Testis (tissue), 2 donors: ENCODE measurements at regions not wholly inside any gene's neighbourhood (a gene's known extent, or its start where the extent isn't known, plus 50 kb on each side); places are given as distances from the start of the nearest gene placed in this dataset.

Source experiments
- POLR2A ChIP-seq: fragments of 450-650 bp; IDR thresholded peaks from one replicate; pipeline ENCODE4 v1.6.1; 2017; ENCODE audit warnings: antibody characterized with exemption, mild to moderate bottlenecking, moderate library complexity
- TF ChIP-seq, protein P1 (sequence below), 3 experiments: fragments of 450-650 bp in 2 of 3; fragments of 200-600 bp in 1 of 3; sonication (generic) in 1 of 3; IDR thresholded peaks; one replicate each; pipeline ENCODE4 v1.5.1; 2016 to 2019; ENCODE audit warnings: antibody characterized with exemption in 3 of 3, mild to moderate bottlenecking in 2 of 3, moderate library complexity in 1 of 3

DNA sequence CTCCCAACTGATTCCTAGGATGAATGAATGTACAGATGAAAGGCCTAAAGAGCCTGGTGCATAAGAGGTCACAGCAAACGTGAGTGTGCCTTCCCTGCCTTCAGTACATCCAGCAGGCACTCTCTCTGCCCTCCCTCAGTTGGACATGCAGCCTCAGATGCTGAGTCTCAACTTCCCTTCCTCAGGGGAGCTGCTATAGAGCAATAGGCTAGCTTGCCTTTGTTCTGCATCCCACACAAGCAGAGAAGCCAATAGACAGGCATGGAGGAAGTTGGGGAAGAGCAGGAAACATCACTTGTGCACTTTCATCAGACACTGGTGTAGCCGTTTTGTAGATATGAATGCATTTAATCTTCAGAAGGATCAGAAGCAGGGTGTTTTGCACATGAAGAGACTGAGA, 147.5 kb upstream of the THBS1 start:
- TF ChIP-seq, protein P1, sequence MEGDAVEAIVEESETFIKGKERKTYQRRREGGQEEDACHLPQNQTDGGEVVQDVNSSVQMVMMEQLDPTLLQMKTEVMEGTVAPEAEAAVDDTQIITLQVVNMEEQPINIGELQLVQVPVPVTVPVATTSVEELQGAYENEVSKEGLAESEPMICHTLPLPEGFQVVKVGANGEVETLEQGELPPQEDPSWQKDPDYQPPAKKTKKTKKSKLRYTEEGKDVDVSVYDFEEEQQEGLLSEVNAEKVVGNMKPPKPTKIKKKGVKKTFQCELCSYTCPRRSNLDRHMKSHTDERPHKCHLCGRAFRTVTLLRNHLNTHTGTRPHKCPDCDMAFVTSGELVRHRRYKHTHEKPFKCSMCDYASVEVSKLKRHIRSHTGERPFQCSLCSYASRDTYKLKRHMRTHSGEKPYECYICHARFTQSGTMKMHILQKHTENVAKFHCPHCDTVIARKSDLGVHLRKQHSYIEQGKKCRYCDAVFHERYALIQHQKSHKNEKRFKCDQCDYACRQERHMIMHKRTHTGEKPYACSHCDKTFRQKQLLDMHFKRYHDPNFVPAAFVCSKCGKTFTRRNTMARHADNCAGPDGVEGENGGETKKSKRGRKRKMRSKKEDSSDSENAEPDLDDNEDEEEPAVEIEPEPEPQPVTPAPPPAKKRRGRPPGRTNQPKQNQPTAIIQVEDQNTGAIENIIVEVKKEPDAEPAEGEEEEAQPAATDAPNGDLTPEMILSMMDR (IDR thresholded peaks at IDR 0.05) = no peak
- no peak for TF ChIP-seq POLR2A
